HL-60 (cell line): ENCODE measurements at regions not wholly inside any gene's neighbourhood (a gene's known extent, or its start where the extent isn't known, plus 50 kb on each side); places are given as distances from the start of the nearest gene placed in this dataset.

ENCODE experiments used
- DNase-seq, 2 experiments: peaks; one replicate each; pipeline ENCODE4 v3.0.0-alpha.2; 2010 to 2020; ENCODE audit warnings: low read depth in 1 of 2, low spot score in 1 of 2
- H3K27ac ChIP-seq: fragments of 250-450 bp; sonication (Bioruptor Pico); replicated peaks from 2 replicates; pipeline ENCODE4 v1.5.1; 2020; ENCODE audit warnings: mild to moderate bottlenecking, moderate library complexity
- H3K27me3 ChIP-seq: fragments of 250-450 bp; sonication (Bioruptor Pico); 2 replicates; pipeline ENCODE4 v1.5.1; 2021; ENCODE audit warnings: mild to moderate bottlenecking, moderate library complexity; ENCODE audit not compliant: insufficient read depth, poor library complexity, severe bottlenecking
- H3K4me3 ChIP-seq: replicated peaks from 2 replicates; pipeline ENCODE4 v1.5.1; 2011; ENCODE audit warnings: mild to moderate bottlenecking, control low read depth, low read length; ENCODE audit not compliant: insufficient read depth
- CTCF ChIP-seq: IDR thresholded peaks from one replicate; pipeline ENCODE4 v1.5.1; 2011; ENCODE audit warnings: low read length, control low read depth, inconsistent platforms; ENCODE audit not compliant: insufficient read depth
- GABPA ChIP-seq: IDR thresholded peaks from 2 replicates; pipeline ENCODE4 v1.6.1; 2012; ENCODE audit warnings: low read depth
- POLR2AphosphoS5 ChIP-seq: IDR thresholded peaks from 2 replicates; pipeline ENCODE4 v1.6.1; 2012; ENCODE audit warnings: low read depth
- REST ChIP-seq: IDR thresholded peaks from 2 replicates; pipeline ENCODE4 v1.6.1; 2012; ENCODE audit warnings: low read depth; ENCODE audit not compliant: insufficient replicate concordance
- SPI1 ChIP-seq: IDR thresholded peaks from 2 replicates; pipeline ENCODE4 v1.6.1; 2012; ENCODE audit warnings: low read depth, mild to moderate bottlenecking, borderline replicate concordance

- no peak for DNase-seq
- TF ChIP-seq CTCF (no peak), REST (no peak), GABPA (no peak)
- Histone ChIP-seq H3K27ac (no peak overlapping the region), H3K4me3 (no peak overlapping the region), H3K27me3 (no peaks in the 10 kb centered on the region)
Observed at GRCh38 chr9:88642336-88642735, 107.4 kb downstream of the NXNL2 start.

- Histone ChIP-seq H3K27me3 (no peaks in the 10 kb centered on the region), H3K27ac (no peak overlapping the region), H3K4me3 (no peak overlapping the region)
- DNase-seq, result no peak
- no peak for TF ChIP-seq SPI1
- no peak for TF ChIP-seq CTCF
- TF ChIP-seq GABPA, result no peak
- no peak for TF ChIP-seq POLR2AphosphoS5
- TF ChIP-seq REST, result no peak
Observed at GRCh38 chr9:88643931-88644330, 109.0 kb downstream of the NXNL2 start.

- H3K27ac ChIP-seq, result no peak overlapping the region
Observed at GRCh38 chr9:88645172-88645878, 110.3 kb downstream of the NXNL2 start.

More at GRCh38 chr9:88645172-88645878, 110.3 kb downstream of the NXNL2 start:
- Histone ChIP-seq H3K4me3 (no peak overlapping the region), H3K27me3 (no peaks in the 10 kb centered on the region)
- no peak for DNase-seq
- TF ChIP-seq SPI1 (no peak), POLR2AphosphoS5 (no peak), CTCF (no peak), GABPA (no peak), REST (no peak)
